ENCODE measurements at regions not wholly inside any gene's neighbourhood (a gene's known extent, or its start where the extent isn't known, plus 50 kb on each side); places are given as distances from the start of the nearest gene placed in this dataset.
"Not testable (repeated sequence)": the region's sequence is repeated elsewhere in the genome, so short reads cannot be mapped to it uniquely, and the experiment has no call there.

DNA sequence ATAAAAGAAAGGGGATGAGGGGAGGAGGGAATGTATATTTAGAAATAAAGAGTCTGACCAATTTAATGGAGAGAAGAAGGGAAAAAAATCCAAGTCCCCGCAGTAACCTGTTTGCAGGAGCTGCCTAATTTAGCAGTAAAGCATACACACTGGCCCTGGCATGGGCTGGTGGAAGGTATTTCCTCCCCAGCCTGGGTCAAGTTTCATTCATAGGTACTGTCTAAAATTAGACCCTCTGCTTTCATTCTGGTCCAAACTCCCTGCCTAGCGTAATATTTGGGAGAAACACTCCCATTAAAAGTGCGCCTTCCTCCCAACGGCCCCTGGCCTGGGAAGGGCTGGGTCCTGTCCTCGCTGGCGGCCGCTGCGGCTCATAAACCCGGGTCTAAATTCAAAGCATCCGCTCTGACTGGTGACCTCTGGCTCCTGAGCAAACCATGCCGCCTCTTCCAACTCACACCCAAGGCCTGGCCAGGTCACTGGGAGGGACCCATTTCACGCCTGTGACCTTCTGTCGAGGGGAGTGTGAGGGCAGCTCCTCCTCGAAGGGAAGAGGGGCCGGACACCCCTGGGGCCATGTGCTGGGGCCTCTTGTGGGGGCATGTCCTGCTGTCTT is 123.2 kb downstream of the FGF18 start:
- no peak for DNase-seq

DNA sequence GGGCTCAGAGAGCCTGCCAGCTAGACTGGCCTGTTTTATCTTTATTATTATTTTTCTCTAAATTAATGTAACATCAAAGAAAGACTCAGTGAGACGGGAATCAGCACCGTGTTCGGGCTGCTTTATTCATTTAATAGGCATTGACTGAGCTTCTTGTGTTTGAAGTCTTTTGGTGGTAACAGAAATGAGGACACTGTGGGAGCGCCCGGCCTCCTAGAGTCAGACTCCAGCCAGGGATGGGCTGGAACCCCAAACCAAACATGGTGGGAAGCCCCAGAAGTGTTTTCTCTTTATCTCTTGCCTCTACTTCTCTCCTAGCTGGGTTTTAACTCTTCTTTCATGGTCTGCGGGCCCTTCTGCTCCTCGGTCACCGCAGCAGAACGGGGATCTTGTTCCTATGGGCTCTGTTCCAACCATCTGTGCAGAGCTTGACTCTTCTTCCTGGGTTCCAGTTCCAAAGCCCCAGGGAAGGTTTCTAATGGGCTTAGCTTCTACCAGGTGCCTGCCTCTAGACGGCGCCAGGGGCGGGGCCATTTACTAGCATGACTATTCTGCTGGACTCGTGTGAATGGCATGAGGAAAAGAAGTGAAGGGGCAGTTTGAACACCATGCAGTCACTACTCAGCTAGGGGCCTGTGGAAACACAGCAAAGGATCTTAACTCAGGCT is 123.8 kb downstream of the FGF18 start:
- no peak for DNase-seq

DNA sequence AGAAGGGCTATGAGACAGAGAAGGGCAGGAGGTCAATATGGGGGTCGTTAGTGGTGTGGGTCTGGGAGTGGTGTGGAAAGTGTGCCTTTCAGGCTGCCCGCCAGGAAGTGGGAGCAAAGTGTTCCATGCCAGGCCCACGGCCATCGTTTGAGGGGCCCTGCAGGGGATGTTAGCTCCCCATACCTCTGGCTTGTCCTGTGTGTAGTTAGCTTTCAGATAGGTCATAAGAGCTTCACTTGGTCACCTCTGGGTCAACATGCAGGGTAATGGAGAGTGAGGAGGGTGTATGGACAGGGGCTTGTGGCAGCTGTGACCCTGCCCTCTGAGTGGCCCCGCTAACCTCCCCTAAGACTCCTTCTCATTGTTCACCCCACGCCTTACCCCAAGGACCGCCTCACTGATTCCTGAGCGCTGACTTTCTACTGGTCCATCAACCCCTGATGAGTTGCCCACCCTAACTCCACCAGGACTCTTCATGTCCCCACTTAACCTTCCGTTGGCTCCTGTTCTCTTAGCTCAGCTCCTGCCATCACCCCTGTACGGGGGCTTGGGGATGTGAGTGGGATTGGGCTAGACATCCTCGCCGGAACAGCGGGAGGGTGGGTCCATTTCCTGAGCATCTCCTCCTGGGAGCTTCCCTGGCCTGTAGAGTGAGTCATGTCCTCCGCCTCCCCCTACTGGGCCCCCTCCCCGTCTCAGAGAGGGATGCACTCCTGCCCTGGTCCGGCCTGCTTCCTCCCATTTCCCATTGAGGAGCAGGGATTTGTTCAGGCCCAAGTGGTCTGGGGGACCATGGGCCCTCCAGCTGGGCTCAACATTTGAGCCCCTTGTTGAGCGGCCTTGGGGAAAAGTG is 125.7 kb downstream of the FGF18 start:
- DNase-seq: no peak

DNA sequence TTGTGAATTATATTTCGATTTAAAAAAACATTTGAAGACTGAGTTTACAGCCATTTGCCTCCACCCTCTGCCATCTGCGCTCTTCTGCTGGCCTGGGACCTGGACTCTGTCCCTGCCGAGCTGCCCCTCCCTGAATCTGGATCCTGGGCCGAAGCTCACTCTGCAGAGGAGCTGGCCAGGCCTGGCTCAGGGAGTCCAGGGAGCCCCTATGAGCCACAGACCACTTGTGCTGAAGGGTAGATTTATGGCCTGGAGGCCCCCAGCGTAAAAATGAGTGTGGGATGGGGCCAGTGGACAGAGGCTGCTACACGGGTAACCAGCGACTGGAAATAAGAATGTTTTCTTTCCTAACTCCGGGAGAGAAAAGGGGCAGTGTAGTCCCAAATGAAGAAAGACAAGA is 129.8 kb downstream of the FGF18 start:
- no peak for DNase-seq

GRCh38 chr5:171553817-171554216 is 134.4 kb downstream of the FGF18 start:
- not testable (repeated sequence) for DNase-seq

DNA sequence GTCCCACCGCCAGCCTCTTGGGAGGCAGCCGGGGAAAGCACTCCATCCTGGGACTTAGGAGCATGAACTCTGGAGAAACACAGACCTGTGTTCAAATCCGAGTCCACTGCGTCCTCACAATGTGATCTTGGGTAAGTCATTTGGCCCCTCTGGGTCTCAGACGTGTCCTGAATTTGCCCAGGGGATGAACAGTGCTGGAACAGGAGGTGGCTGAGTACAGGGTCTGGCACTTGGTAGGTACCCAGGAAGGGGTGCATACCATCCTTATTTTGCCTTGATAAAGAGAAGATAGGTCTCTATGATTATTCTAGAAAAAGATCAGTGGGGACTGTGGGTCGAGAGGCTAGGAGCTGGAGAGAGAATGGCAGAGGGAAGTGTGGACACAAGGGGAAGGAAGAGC is 135.7 kb downstream of the FGF18 start:
- no peak for DNase-seq

GRCh38 chr5:171562822-171563221 is 143.4 kb downstream of the FGF18 start:
- peak; percentile 52 to 85 (median 62) for DNase-seq

DNA sequence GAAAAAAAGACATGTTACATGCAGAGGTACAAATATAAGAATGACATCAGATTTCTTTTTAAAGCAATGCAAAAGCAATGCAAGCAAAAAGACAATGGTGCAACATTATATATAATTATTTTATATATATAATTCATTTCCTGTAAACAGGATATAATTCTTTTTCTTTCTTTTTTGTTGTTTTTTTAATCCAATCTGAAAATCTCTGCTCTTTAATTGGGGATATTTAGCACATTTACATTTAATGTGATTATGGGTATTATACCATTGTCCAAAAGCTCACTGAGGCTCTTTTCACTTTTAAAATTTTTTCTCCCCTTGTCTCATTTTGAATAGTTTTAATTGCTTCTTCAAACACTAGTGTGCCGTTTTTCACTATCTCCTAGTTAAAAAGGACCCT is 148.9 kb downstream of the FGF18 start:
- no peak for DNase-seq

DNA sequence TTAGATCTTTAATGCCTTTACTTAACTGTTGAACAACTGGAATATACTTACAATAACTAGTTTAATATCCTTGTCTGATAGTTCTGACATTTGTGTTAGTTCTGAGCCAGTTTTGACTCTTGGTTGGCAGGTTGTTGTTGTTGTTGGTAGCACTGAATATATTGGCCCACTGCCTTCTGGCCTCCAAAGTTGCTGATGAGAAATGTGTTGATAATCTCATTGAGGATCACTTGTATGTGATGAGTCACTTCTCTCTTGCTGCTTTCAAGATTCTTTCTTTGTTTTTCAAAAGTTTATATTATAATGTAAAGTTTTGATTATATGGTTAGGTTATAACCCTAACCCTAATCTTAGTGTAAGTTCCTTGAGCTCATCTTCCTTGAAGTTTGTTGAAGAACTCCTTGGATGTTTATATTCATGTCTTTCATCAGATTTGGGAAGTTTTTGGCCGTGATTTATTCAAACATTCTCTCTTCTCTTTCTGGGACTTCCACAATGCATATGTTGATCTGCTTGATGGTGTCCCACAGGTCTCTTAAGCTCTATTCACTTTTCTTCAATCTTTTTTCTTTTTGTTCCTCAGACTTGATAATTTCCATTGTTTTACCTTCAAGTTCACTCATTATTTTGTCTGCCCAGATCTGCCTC is 149.7 kb downstream of the FGF18 start:
- DNase-seq: no peak

- DNase-seq: no peak
These were observed 150.9 kb downstream of the FGF18 start for GRCh38 chr5:171570244-171570825.

- DNase-seq: peak in 1 of 4 experiments; percentile 23
These were observed 152.2 kb downstream of the FGF18 start for GRCh38 chr5:171571663-171572062.

- DNase-seq: no peak
These were observed 153.6 kb downstream of the FGF18 start for GRCh38 chr5:171573021-171573420.

DNA sequence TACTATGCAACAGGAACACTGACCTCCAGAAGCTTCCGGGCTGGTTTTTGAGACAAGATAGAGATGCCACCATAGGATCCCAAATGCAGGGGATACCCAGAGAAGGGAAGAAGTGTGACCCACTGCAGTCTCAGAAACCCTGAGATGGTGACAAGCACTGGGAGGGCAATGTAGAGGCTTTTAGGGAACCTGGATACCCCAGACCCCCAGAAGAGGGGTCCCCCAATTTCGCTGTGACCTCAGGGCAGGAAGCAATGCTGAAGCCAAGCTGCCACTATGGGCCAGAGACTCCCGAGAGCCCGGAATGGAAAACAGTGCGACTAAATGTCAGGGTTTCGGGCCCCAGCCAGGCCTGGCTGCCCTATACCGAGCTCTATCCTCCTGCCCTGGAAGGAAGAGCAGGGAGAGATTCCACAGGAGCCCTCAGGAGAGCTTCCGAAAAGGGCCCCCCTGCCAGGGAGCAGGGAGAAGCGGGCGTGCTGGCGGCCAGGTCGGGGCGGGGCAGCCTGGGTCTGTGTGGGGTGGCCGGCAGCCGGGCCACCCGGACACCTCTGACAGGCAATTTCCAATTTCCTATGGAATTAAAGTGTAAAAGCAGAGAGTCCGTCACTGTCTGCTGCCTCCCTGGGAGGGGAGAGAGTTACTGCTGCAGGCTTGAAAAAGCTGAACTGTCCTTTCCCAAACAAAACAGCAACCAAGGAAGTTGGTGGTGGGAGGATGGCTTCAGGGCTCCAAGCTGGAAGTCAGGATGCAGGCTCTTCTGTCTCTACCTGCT is 154.2 kb downstream of the FGF18 start:
- no peak for DNase-seq

DNA sequence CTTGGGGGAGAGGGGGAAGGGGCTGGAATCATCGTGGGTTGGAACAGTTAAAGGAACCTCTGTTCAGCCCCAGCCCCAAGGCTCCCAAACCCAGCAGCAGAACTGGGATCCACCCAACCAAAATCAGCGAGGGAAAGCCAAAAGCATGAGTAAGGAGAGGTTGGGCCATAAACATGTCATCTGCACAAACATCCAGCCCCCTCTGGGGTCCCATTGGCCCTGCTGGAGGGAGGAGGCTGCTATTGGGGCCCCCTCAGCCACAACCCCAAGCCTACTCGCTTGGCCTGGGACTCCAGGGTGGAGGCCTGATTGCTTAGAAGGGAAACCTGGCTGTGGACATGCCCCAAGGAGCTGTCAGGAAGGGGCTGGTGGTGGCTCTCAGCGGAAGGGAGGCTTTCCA is 154.9 kb downstream of the FGF18 start:
- no peak for DNase-seq

GRCh38 chr5:171575386-171575785 is 155.9 kb downstream of the FGF18 start:
- DNase-seq: peak in 3 of 4 experiments; percentile 30 to 44 (median 36)

- no peak for DNase-seq
These were observed 156.4 kb downstream of the FGF18 start for GRCh38 chr5:171575808-171576207.

DNA sequence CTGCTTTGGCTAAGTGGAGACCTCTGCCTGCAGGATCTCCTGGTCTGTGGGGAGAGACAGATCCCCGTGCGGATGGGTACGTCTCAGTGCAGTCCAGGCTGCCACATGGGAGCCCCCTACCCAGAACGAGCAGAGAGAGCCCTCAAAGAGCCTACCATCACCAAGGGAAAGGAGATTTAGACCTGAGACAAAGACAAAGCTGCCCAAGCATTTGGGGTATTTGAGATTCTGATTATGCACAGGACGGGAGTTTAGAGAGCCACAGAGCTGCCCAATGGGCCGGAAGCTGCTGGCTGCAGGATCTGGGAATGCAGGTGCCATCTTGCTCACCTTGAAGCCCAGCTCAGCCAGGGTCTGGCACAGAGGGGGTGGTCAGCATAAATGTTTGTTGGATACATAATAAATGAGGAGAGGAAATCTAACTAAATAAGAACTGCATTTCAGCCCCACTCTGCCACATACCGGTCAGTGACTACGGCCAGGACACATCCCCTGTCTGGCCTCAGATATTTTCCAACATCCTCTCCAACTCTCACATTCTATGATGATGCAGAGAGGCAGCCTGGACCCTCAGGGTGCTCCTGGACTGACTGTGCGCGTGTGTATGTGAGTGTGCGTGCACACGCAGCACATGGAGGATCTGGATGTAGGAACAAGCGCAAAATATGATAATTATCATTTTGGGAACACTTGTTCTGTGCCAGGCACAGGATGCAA is 157.8 kb downstream of the FGF18 start:
- DNase-seq: no peak

DNA sequence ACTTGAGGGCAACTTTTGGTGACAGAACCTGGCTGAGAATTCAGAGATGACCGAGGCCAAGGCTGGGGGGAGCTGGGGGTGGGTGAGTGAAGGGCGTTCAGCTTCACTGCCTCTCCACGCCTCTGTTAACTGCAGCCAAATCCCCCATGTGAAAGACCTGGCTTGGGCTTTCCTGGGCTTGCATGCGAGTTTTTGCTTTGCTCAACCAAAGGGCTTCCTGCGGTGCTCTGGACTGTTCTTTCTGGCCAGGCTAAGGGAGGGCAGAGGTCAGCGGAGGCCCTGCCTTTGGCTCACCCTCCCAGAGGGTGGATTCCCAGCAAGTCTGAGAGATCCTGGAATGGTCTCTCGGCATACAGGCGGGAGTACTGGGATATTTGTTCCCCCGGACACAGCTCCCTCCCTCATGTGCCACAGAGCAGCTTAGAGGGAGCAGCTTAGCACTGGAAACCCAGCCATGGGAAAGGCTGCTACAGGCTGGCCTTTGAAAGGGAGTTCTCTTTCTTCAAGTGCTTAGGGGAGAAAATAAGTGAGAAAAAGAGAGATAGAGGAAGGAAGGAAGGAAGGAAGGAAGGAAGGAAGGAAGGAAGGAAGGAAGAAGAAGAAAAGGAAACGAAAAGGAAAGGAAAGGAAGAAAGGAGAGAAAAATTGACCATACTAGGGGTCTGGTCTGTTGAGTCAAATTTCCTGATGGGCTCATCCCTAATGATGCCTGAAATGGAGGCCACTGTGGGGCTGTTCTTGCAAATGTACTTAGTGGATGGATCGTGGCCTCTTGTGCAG is 158.8 kb downstream of the FGF18 start:
- no peak for DNase-seq

GRCh38 chr5:171578829-171579491 is 159.5 kb downstream of the FGF18 start:
- DNase-seq: peak in 2 of 4 experiments; percentile 8 to 25

DNA sequence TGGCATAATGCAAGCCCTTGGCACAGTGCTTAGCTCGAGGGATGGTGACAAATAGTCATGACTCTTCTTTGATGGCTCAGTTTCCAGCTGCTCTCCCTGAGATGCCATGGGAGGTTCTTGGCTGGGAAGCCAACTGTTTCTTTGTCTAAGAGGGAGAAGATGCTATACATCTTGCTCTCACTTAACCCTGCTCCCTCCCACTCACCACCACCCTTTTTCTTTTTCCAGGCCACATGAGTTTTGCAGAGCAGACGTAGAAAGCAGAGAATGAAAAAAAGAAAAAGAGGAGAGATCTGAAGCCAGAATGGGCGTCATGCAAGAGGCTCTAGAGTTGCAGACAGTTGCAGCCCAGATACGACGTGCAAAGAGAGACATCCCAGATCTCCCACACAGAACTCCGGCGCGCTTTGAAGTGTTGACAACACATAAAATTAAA is 160.5 kb downstream of the FGF18 start:
- peak in 3 of 4 experiments; percentile 26 to 41 (median 39) for DNase-seq

Measured in suppressor macrophage (primary cell).